Calu3 (cell line): ENCODE measurements at regions not wholly inside any gene's neighbourhood (a gene's known extent, or its start where the extent isn't known, plus 50 kb on each side); places are given as distances from the start of the nearest gene placed in this dataset.

ENCODE experiments used
- BruUV-seq: library from RNA; stranded (reverse); fragments of 400-500 nt; replicated peaks from 2 replicates; lab custom pipeline; 2021; lab: Mats Ljungman, UMichigan
- CTCF ChIA-PET: fragments of 300-600 bp; sonication (Branson Sonifier 250); formaldehyde crosslinking; loops from one replicate; lab custom pipeline; 2022; ENCODE audit warnings: antibody characterized with exemption; lab: Charles Lee
- DNase-seq: peaks from one replicate; pipeline ENCODE4 v3.0.0; 2022
- H3K27ac Mint-ChIP-seq: one replicate; pipeline ENCODE4 v1.8.0; 2022; ENCODE audit warnings: mixed read lengths; ENCODE audit not compliant: unreplicated experiment
- H3K27me3 Mint-ChIP-seq: one replicate; pipeline ENCODE4 v1.8.0; 2022; ENCODE audit warnings: mixed read lengths; ENCODE audit not compliant: unreplicated experiment
- H3K36me3 Mint-ChIP-seq: one replicate; pipeline ENCODE4 v1.8.0; 2022; ENCODE audit warnings: mild to moderate bottlenecking, moderate library complexity, mixed read lengths; ENCODE audit not compliant: insufficient read depth, unreplicated experiment
- H3K4me1 Mint-ChIP-seq: one replicate; pipeline ENCODE4 v1.8.0; 2022; ENCODE audit warnings: mild to moderate bottlenecking, low read depth, mixed read lengths; ENCODE audit not compliant: unreplicated experiment
- H3K4me3 Mint-ChIP-seq: one replicate; pipeline ENCODE4 v1.8.0; 2022; ENCODE audit warnings: mild to moderate bottlenecking, low read depth, moderate library complexity, mixed read lengths; ENCODE audit not compliant: unreplicated experiment
- H3K9me3 Mint-ChIP-seq: one replicate; pipeline ENCODE4 v1.8.0; 2022; ENCODE audit warnings: low read depth, mixed read lengths; ENCODE audit not compliant: unreplicated experiment
- CTCF ChIP-seq: fragments of 200-600 bp; IDR thresholded peaks from one replicate; pipeline ENCODE4 v1.8.0; 2022; ENCODE audit warnings: antibody characterized with exemption; ENCODE audit not compliant: unreplicated experiment
- intact Hi-C: fragments of 100-400 bp; cut with micrococcal nuclease; formaldehyde crosslinking; loops from one replicate; pipeline ENCODE4 v1.10.0; 2022; ENCODE audit not compliant: unreplicated experiment

- CTCF ChIA-PET = no interaction called here
- H3K4me1 Mint-ChIP-seq = peaks cover 25% of the 10 kb centered on the region
- H3K36me3 Mint-ChIP-seq = no peaks in the 10 kb centered on the region
- H3K27me3 Mint-ChIP-seq = no peaks in the 10 kb centered on the region
- DNase-seq = no peak
- BruUV-seq = no TSS peak
- no peak overlapping the region for H3K4me3 Mint-ChIP-seq
- no peaks in the 10 kb centered on the region for H3K9me3 Mint-ChIP-seq
- no peak for TF ChIP-seq CTCF
- H3K27ac Mint-ChIP-seq = no peak overlapping the region
- intact Hi-C loops = no loop called here
Observed at GRCh38 chr18:2331491-2331890, 239.8 kb downstream of the METTL4 start.

- H3K9me3 Mint-ChIP-seq = peaks cover 4% of the 10 kb centered on the region
- no peaks in the 10 kb centered on the region for H3K36me3 Mint-ChIP-seq
- CTCF ChIA-PET = interaction anchor here (0.5 kb wide), 1 partner anchor 324 kb away, joined by 3 read pairs; no protein-coding TSS in a partner anchor
- no TSS peak for BruUV-seq
- no peak overlapping the region for H3K27ac Mint-ChIP-seq
- no peak for TF ChIP-seq CTCF
- H3K4me3 Mint-ChIP-seq = no peak overlapping the region
- peaks cover 13% of the 10 kb centered on the region for H3K4me1 Mint-ChIP-seq
- no peak for DNase-seq
- no peaks in the 10 kb centered on the region for H3K27me3 Mint-ChIP-seq
- intact Hi-C loops = loop anchor here (1.0 to 5.0 kb wide), 2 partner anchors 105 to 205 kb away; no protein-coding TSS in a partner anchor
Observed at GRCh38 chr18:2336690-2337392, 234.5 kb downstream of the METTL4 start.

GRCh38 chr18:2337552-2338141 lies 233.7 kb downstream of the METTL4 start:
- Mint-ChIP-seq H3K27me3 (no peaks in the 10 kb centered on the region), H3K4me3 (no peak overlapping the region), H3K9me3 (peaks cover 4% of the 10 kb centered on the region), H3K4me1 (peaks cover 13% of the 10 kb centered on the region), H3K27ac (no peak overlapping the region), H3K36me3 (no peaks in the 10 kb centered on the region)
- CTCF ChIA-PET = interaction anchor here (0.5 kb wide), 1 partner anchor 325 kb away, joined by 3 read pairs; no protein-coding TSS in a partner anchor
- peak; percentile 69 for TF ChIP-seq CTCF
- intact Hi-C loops = loop anchor here (1.0 to 5.0 kb wide), 2 partner anchors 105 to 205 kb away; no protein-coding TSS in a partner anchor
- peak; percentile 47 for DNase-seq
- BruUV-seq = no TSS peak

GRCh38 chr18:2338601-2339000 lies 232.7 kb downstream of the METTL4 start:
- peaks cover 13% of the 10 kb centered on the region for H3K4me1 Mint-ChIP-seq
- H3K4me3 Mint-ChIP-seq = no peak overlapping the region
- H3K9me3 Mint-ChIP-seq = peaks cover 4% of the 10 kb centered on the region
- BruUV-seq = no TSS peak
- TF ChIP-seq CTCF = no peak
- CTCF ChIA-PET = no interaction called here
- no peak overlapping the region for H3K27ac Mint-ChIP-seq
- no peaks in the 10 kb centered on the region for H3K27me3 Mint-ChIP-seq
- DNase-seq = no peak
- intact Hi-C loops = loop anchor here (5.0 kb wide), 1 partner anchor 104 kb away; no protein-coding TSS in a partner anchor
- H3K36me3 Mint-ChIP-seq = no peaks in the 10 kb centered on the region
